HL-60 (cell line): ENCODE measurements at regions not wholly inside any gene's neighbourhood (a gene's known extent, or its start where the extent isn't known, plus 50 kb on each side); places are given as distances from the start of the nearest gene placed in this dataset.

Experiments
- DNase-seq, 2 experiments: peaks; one replicate each; pipeline ENCODE4 v3.0.0-alpha.2; 2010 to 2020; ENCODE audit warnings: low read depth in 1 of 2, low spot score in 1 of 2
- H3K27ac ChIP-seq: fragments of 250-450 bp; sonication (Bioruptor Pico); replicated peaks from 2 replicates; pipeline ENCODE4 v1.5.1; 2020; ENCODE audit warnings: mild to moderate bottlenecking, moderate library complexity
- H3K27me3 ChIP-seq: fragments of 250-450 bp; sonication (Bioruptor Pico); 2 replicates; pipeline ENCODE4 v1.5.1; 2021; ENCODE audit warnings: mild to moderate bottlenecking, moderate library complexity; ENCODE audit not compliant: insufficient read depth, poor library complexity, severe bottlenecking
- H3K4me3 ChIP-seq: replicated peaks from 2 replicates; pipeline ENCODE4 v1.5.1; 2011; ENCODE audit warnings: mild to moderate bottlenecking, control low read depth, low read length; ENCODE audit not compliant: insufficient read depth
- GABPA ChIP-seq: IDR thresholded peaks from 2 replicates; pipeline ENCODE4 v1.6.1; 2012; ENCODE audit warnings: low read depth
- POLR2AphosphoS5 ChIP-seq: IDR thresholded peaks from 2 replicates; pipeline ENCODE4 v1.6.1; 2012; ENCODE audit warnings: low read depth
- SPI1 ChIP-seq: IDR thresholded peaks from 2 replicates; pipeline ENCODE4 v1.6.1; 2012; ENCODE audit warnings: low read depth, mild to moderate bottlenecking, borderline replicate concordance
- TF ChIP-seq, protein P1 (sequence below): IDR thresholded peaks from 2 replicates; pipeline ENCODE4 v1.6.1; 2012; ENCODE audit warnings: low read depth; ENCODE audit not compliant: insufficient replicate concordance
- TF ChIP-seq, protein P2 (sequence below): IDR thresholded peaks from one replicate; pipeline ENCODE4 v1.5.1; 2011; ENCODE audit warnings: low read length, control low read depth, inconsistent platforms; ENCODE audit not compliant: insufficient read depth

DNA sequence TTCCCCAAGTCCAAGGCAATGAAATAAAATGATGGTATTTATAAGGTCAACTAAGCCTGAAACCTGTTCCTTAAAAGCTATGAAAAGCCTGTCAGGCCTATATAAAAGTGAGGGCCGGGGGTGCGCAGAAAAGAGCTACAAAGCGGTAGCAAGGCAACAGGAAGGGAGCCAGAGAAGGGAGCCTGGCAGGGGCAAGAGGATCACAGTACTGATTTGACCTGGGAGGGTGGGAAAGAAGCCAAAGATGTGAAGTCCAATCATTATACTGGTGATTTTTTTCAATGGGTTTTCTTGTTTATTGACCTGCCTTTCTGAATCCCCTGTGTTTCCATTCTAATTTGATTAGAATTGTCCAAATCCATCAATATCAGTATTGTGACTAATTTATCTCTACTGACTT, 64.3 kb upstream of the STT3B start:
- TF ChIP-seq POLR2AphosphoS5 (no peak), GABPA (no peak), SPI1 (no peak)
- TF ChIP-seq, protein P1, sequence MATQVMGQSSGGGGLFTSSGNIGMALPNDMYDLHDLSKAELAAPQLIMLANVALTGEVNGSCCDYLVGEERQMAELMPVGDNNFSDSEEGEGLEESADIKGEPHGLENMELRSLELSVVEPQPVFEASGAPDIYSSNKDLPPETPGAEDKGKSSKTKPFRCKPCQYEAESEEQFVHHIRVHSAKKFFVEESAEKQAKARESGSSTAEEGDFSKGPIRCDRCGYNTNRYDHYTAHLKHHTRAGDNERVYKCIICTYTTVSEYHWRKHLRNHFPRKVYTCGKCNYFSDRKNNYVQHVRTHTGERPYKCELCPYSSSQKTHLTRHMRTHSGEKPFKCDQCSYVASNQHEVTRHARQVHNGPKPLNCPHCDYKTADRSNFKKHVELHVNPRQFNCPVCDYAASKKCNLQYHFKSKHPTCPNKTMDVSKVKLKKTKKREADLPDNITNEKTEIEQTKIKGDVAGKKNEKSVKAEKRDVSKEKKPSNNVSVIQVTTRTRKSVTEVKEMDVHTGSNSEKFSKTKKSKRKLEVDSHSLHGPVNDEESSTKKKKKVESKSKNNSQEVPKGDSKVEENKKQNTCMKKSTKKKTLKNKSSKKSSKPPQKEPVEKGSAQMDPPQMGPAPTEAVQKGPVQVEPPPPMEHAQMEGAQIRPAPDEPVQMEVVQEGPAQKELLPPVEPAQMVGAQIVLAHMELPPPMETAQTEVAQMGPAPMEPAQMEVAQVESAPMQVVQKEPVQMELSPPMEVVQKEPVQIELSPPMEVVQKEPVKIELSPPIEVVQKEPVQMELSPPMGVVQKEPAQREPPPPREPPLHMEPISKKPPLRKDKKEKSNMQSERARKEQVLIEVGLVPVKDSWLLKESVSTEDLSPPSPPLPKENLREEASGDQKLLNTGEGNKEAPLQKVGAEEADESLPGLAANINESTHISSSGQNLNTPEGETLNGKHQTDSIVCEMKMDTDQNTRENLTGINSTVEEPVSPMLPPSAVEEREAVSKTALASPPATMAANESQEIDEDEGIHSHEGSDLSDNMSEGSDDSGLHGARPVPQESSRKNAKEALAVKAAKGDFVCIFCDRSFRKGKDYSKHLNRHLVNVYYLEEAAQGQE = no peak
- TF ChIP-seq, protein P2, sequence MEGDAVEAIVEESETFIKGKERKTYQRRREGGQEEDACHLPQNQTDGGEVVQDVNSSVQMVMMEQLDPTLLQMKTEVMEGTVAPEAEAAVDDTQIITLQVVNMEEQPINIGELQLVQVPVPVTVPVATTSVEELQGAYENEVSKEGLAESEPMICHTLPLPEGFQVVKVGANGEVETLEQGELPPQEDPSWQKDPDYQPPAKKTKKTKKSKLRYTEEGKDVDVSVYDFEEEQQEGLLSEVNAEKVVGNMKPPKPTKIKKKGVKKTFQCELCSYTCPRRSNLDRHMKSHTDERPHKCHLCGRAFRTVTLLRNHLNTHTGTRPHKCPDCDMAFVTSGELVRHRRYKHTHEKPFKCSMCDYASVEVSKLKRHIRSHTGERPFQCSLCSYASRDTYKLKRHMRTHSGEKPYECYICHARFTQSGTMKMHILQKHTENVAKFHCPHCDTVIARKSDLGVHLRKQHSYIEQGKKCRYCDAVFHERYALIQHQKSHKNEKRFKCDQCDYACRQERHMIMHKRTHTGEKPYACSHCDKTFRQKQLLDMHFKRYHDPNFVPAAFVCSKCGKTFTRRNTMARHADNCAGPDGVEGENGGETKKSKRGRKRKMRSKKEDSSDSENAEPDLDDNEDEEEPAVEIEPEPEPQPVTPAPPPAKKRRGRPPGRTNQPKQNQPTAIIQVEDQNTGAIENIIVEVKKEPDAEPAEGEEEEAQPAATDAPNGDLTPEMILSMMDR = no peak
- no peak overlapping the region for H3K4me3 ChIP-seq
- H3K27me3 ChIP-seq = no peaks in the 10 kb centered on the region
- no peak for DNase-seq
- H3K27ac ChIP-seq = no peak overlapping the region

DNA sequence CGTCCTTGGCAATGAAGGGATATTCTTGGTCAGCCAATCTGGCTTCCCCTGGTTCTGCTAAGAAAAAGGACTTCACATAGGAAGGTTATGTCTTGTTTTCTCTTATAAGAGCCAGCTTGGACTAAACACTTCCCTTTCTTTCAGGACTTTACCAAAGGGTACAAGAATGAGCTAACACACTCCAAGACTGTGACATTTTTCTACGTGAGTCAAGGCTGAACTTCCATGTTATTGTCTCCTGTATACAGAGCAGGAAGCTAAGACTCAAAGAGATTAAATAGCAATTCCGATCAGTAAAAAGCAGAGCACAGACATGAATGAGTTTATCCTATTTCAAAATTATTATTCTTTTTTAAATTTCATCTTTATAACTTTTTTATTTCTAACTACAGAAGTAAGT, 63.3 kb upstream of the STT3B start:
- TF ChIP-seq, protein P2 = no peak
- Histone ChIP-seq H3K27me3 (no peaks in the 10 kb centered on the region), H3K4me3 (no peak overlapping the region), H3K27ac (no peak overlapping the region)
- no peak for DNase-seq

DNA sequence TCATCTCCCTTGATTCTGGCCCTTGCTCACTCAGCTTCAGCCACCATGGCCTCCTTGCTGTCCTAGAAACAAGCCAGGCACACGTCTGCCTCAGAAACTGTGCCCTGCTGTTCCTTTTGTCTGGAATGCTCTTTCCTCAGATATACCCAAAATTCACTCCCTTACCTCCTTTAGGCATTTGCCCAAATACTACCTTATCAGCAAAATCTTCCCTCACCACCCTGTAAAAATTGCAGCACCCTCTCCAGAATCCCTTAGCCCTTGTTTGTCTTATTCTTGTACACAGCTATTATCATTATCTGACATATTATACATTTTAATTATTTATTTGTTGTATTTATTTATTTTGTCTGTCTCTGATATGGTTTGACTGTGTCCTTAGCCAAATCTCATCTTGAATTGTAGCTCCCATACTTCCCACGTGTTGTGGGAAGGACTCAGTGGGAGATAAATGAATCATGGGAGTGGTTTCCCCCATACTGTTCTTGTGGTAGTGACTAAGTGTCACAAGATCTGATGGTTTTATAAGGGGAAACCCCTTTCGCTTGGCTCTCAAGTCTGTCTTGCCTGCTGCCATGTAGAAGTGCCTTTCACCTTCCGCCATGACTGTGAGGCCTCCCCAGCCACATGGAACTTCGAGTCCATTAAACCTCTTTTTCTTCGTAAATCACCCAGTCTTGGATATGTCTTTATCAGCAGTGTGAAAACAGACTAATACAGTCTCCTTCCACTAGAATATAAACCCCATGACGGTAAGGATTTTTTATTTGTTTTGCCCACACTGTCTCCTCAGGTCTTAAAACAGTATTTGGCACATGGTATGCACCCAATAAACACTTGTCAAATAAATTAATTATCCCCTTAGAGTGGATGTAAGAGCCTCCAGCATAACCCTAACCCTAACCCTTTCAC, 60.0 kb upstream of the STT3B start:
- TF ChIP-seq SPI1 (no peak), GABPA (no peak), POLR2AphosphoS5 (no peak)
- TF ChIP-seq, protein P2 = no peak
- TF ChIP-seq, protein P1 = no peak
- no peak for DNase-seq
- Histone ChIP-seq H3K27me3 (no peaks in the 10 kb centered on the region), H3K4me3 (no peak overlapping the region), H3K27ac (no peak overlapping the region)

DNA sequence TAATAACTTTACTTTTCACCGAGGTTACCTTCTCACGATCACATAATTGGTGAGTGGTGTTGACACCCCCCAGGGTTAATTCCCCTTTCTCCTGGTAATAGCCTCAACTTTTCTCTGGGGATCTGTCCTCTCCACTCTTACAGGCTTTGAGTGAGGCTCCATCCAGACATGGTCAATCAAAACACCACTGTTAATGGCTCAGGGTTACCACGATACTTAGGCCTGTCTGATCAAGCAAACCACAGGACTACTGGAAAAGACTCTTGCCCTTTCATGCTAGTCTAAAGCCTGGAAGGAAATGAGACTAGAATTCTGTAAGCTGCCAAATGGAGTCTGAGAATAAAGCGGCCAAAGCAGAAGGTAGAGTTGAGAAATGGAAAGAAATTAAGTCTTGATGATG, 56.5 kb upstream of the STT3B start:
- no peak for DNase-seq
- no peak overlapping the region for H3K4me3 ChIP-seq
- no peak overlapping the region for H3K27ac ChIP-seq
- TF ChIP-seq, protein P2 = no peak
- TF ChIP-seq GABPA = no peak
- TF ChIP-seq, protein P1 = no peak
- no peak for TF ChIP-seq SPI1
- TF ChIP-seq POLR2AphosphoS5 = no peak
- H3K27me3 ChIP-seq = no peaks in the 10 kb centered on the region
